ENCODE measurements at regions not wholly inside any gene's neighbourhood (a gene's known extent, or its start where the extent isn't known, plus 50 kb on each side); places are given as distances from the start of the nearest gene placed in this dataset.

DNA sequence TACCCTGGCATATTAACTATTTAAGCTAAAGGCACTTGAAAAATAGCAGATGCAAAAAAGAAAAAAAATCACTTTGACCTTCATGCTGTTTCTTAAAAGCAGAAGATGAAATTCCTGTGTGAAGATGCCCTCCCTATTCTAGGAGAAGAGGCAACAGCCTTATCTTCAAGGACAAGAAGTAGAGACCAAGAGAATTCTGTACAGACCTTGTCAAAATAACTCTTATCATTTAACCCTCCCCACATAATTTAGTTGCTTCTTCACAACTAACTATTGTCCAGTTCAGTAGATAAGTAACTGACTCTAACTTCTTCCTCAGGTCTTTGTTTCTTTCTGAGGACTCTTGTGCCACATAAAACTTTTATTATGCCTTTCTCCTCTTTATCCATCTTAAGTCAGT, 72.0 kb upstream of the MARCHF10 start:
- TF ChIP-seq, protein P1, sequence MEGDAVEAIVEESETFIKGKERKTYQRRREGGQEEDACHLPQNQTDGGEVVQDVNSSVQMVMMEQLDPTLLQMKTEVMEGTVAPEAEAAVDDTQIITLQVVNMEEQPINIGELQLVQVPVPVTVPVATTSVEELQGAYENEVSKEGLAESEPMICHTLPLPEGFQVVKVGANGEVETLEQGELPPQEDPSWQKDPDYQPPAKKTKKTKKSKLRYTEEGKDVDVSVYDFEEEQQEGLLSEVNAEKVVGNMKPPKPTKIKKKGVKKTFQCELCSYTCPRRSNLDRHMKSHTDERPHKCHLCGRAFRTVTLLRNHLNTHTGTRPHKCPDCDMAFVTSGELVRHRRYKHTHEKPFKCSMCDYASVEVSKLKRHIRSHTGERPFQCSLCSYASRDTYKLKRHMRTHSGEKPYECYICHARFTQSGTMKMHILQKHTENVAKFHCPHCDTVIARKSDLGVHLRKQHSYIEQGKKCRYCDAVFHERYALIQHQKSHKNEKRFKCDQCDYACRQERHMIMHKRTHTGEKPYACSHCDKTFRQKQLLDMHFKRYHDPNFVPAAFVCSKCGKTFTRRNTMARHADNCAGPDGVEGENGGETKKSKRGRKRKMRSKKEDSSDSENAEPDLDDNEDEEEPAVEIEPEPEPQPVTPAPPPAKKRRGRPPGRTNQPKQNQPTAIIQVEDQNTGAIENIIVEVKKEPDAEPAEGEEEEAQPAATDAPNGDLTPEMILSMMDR (IDR thresholded peaks at IDR 0.05), result no peak
- TF ChIP-seq POLR2AphosphoS5 (IDR thresholded peaks at IDR 0.05; ENCODE audit: low read depth, low read length) (no peak), SIN3A (IDR thresholded peaks at IDR 0.05; ENCODE audit: borderline replicate concordance, insufficient read depth, low read depth, low read length) (no peak), TCF7L2 (IDR thresholded peaks at IDR 0.05; ENCODE audit: low read depth, low read length) (no peak)
- TF ChIP-seq, protein P2, sequence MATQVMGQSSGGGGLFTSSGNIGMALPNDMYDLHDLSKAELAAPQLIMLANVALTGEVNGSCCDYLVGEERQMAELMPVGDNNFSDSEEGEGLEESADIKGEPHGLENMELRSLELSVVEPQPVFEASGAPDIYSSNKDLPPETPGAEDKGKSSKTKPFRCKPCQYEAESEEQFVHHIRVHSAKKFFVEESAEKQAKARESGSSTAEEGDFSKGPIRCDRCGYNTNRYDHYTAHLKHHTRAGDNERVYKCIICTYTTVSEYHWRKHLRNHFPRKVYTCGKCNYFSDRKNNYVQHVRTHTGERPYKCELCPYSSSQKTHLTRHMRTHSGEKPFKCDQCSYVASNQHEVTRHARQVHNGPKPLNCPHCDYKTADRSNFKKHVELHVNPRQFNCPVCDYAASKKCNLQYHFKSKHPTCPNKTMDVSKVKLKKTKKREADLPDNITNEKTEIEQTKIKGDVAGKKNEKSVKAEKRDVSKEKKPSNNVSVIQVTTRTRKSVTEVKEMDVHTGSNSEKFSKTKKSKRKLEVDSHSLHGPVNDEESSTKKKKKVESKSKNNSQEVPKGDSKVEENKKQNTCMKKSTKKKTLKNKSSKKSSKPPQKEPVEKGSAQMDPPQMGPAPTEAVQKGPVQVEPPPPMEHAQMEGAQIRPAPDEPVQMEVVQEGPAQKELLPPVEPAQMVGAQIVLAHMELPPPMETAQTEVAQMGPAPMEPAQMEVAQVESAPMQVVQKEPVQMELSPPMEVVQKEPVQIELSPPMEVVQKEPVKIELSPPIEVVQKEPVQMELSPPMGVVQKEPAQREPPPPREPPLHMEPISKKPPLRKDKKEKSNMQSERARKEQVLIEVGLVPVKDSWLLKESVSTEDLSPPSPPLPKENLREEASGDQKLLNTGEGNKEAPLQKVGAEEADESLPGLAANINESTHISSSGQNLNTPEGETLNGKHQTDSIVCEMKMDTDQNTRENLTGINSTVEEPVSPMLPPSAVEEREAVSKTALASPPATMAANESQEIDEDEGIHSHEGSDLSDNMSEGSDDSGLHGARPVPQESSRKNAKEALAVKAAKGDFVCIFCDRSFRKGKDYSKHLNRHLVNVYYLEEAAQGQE (IDR thresholded peaks at IDR 0.05; ENCODE audit: insufficient read depth in 1 of 2, low read depth in 2 of 2, low read length in 1 of 2), result no peak
